B cell (primary cell): ENCODE measurements at regions not wholly inside any gene's neighbourhood (a gene's known extent, or its start where the extent isn't known, plus 50 kb on each side); places are given as distances from the start of the nearest gene placed in this dataset.

Experiments
- ATAC-seq: fragments of 200-7000 bp; cut with Tn5 transposase; one replicate; pipeline ENCODE4 v1.10.0; 2021; ENCODE audit warnings: low read depth, mild to moderate bottlenecking, moderate number of reproducible peaks, moderate library complexity
- CTCF ChIA-PET: fragments of 350-600 bp; sonication (Branson Sonifier 250); formaldehyde crosslinking; loops from one replicate; lab custom pipeline; 2021; ENCODE audit warnings: antibody characterized with exemption, inconsistent platforms; lab: Charles Lee
- POLR2A ChIA-PET: fragments of 350-600 bp; sonication (Branson Sonifier 250); formaldehyde crosslinking; loops from one replicate; lab custom pipeline; 2021; ENCODE audit warnings: antibody characterized with exemption; lab: Charles Lee
- DNase-seq: peaks from one replicate; pipeline ENCODE4 v3.0.0; 2013
- H2AFZ ChIP-seq: 2 replicates; pipeline ENCODE4 v1.6.1; 2012; ENCODE audit warnings: mild to moderate bottlenecking, low read depth, low read length; ENCODE audit not compliant: insufficient read depth, poor library complexity, severe bottlenecking
- H3K27ac ChIP-seq, 2 donors: 1 replicate in 1 of 2; 2 replicates in 1 of 2; pipeline ENCODE4 v1.5.1; 2012 to 2013; ENCODE audit warnings: low read length in 2 of 2, mild to moderate bottlenecking in 2 of 2, moderate library complexity in 1 of 2
- H3K27me3 ChIP-seq, 4 experiments: fragments of 200-600 bp in 1 of 4; sonication (generic) in 1 of 4; replicated peaks in 1 of 4; 1 replicate in 2 of 4; 2 replicates in 2 of 4; pipeline versions ENCODE4 v1.6.1 to v1.7.0; 2013 to 2016; ENCODE audit warnings: low read length in 3 of 4, mild to moderate bottlenecking in 2 of 4, mixed read lengths in 1 of 4, moderate library complexity in 1 of 4; ENCODE audit not compliant: insufficient read depth in 4 of 4, control insufficient read depth in 3 of 4; ENCODE audit errors: control extremely low read depth in 1 of 4
- H3K36me3 ChIP-seq, 2 experiments: replicated peaks in 1 of 2; 1 replicate in 1 of 2; 2 replicates in 1 of 2; pipeline versions ENCODE4 v1.6.1 to v1.7.1; 2013; ENCODE audit warnings: low read length in 1 of 2; ENCODE audit not compliant: insufficient read depth in 2 of 2, control insufficient read depth in 1 of 2; ENCODE audit errors: control extremely low read depth in 1 of 2, extremely low read depth in 1 of 2
- H3K4me1 ChIP-seq, 2 donors: fragments of 200-600 bp in 1 of 2; sonication (generic) in 1 of 2; 1 replicate in 1 of 2; 2 replicates in 1 of 2; pipeline versions ENCODE4 v1.5.1 to v1.6.1; 2013 to 2017; ENCODE audit warnings: low read length in 2 of 2; ENCODE audit not compliant: control insufficient read depth in 2 of 2, insufficient read depth in 2 of 2
- H3K4me2 ChIP-seq: replicated peaks from 2 replicates; pipeline ENCODE3; 2012; ENCODE audit warnings: mild to moderate bottlenecking, low read depth, low read length; ENCODE audit not compliant: poor library complexity, severe bottlenecking
- H3K4me3 ChIP-seq, 5 experiments: fragments of 200-600 bp in 1 of 5; sonication (generic) in 1 of 5; 1 replicate in 3 of 5; 2 replicates in 2 of 5; pipeline versions ENCODE4 v1.5.1 to v1.7.0; 2011 to 2016; ENCODE audit warnings: low read length in 4 of 5, mild to moderate bottlenecking in 4 of 5, low read depth in 2 of 5, control low read depth in 1 of 5, moderate library complexity in 1 of 5; ENCODE audit not compliant: insufficient read depth in 1 of 5; ENCODE audit errors: control extremely low read depth in 1 of 5, extremely low read depth in 1 of 5
- H3K79me2 ChIP-seq: fragments of 200-600 bp; sonication (generic); one replicate; pipeline ENCODE4 v1.6.0; 2016; ENCODE audit warnings: low read length; ENCODE audit not compliant: control insufficient read depth, insufficient read depth
- H3K9ac ChIP-seq: fragments of 200-600 bp; sonication (generic); 2 replicates; pipeline ENCODE4 v1.6.1; 2017; ENCODE audit warnings: mild to moderate bottlenecking, low read length, moderate library complexity
- H3K9me3 ChIP-seq, 3 donors: one replicate each; pipeline versions ENCODE4 v1.6.1 to v1.7.1; 2013; ENCODE audit warnings: low read length in 2 of 3; ENCODE audit not compliant: control insufficient read depth in 2 of 3, insufficient read depth in 1 of 3; ENCODE audit errors: control extremely low read depth in 1 of 3
- H4K20me1 ChIP-seq: 2 replicates; pipeline ENCODE4 v1.6.0; 2012; ENCODE audit warnings: mild to moderate bottlenecking, low read length; ENCODE audit not compliant: insufficient read depth, control insufficient read depth, poor library complexity, severe bottlenecking
- H3K27ac Mint-ChIP-seq: one replicate; pipeline ENCODE4 v1.8.0; 2021; ENCODE audit warnings: mixed read lengths
- H3K27me3 Mint-ChIP-seq: one replicate; pipeline ENCODE4 v1.8.0; 2021; ENCODE audit warnings: mixed read lengths
- H3K4me1 Mint-ChIP-seq: one replicate; pipeline ENCODE4 v1.8.0; 2021; ENCODE audit warnings: mixed read lengths
- H3K4me3 Mint-ChIP-seq: one replicate; pipeline ENCODE4 v1.8.0; 2021; ENCODE audit warnings: mixed read lengths
- H3K9me3 Mint-ChIP-seq: one replicate; pipeline ENCODE4 v1.8.0; 2022; ENCODE audit warnings: mixed read lengths; ENCODE audit not compliant: insufficient read depth
- CTCF ChIP-seq: fragments of 200-600 bp; IDR thresholded peaks from one replicate; pipeline ENCODE4 v1.8.0; 2022; ENCODE audit warnings: antibody characterized with exemption, mild to moderate bottlenecking
- EZH2 ChIP-seq: IDR thresholded peaks from 2 replicates; pipeline ENCODE4 v1.6.1; 2012; ENCODE audit warnings: borderline replicate concordance, low read depth, mild to moderate bottlenecking, moderate library complexity, low read length; ENCODE audit not compliant: insufficient read depth, poor library complexity, severe bottlenecking
- WGBS: methylation state at CpG from one replicate; pipeline ENCODE4 v1.1.5; 2013; ENCODE audit warnings: missing lambda C conversion rate; ENCODE audit not compliant: insufficient coverage; 5-methylcytosine and 5-hydroxymethylcytosine counted together
- intact Hi-C: fragments of 100-400 bp; cut with micrococcal nuclease; formaldehyde crosslinking; loops from one replicate; pipeline ENCODE4 v1.10.0; 2022

- no CpG with 5 or more reads among the region's 7 CpGs for WGBS
- H3K4me3 Mint-ChIP-seq = no peak overlapping the region
- H3K9me3 Mint-ChIP-seq = peaks cover 4% of the 10 kb centered on the region
These were observed 215.3 kb upstream of the RARB start for GRCh38 chr3:25212736-25213135.

GRCh38 chr3:25214034-25214433 is 214.0 kb upstream of the RARB start:
- intact Hi-C loops = no loop called here
- H3K27ac Mint-ChIP-seq = no peak overlapping the region
- H3K79me2 ChIP-seq = no peaks in the 10 kb centered on the region
- H3K4me3 Mint-ChIP-seq = no peak overlapping the region
- peaks cover 4% of the 10 kb centered on the region for H3K9me3 Mint-ChIP-seq
- no peaks in the 10 kb centered on the region for H3K36me3 ChIP-seq
- WGBS = no CpG with 5 or more reads among the region's 2 CpGs
- no peaks in the 10 kb centered on the region for H3K27me3 ChIP-seq
- ATAC-seq (no peak), DNase-seq (no peak)
- H3K4me1 ChIP-seq = no peaks in the 10 kb centered on the region
- CTCF ChIA-PET = interaction anchor here (0.6 kb wide), 1 partner anchor 80 kb away, joined by 3 read pairs; no protein-coding TSS in a partner anchor
- no peaks in the 10 kb centered on the region for H3K27me3 Mint-ChIP-seq
- H3K4me2 ChIP-seq = no peak overlapping the region
- H3K4me1 Mint-ChIP-seq = no peaks in the 10 kb centered on the region
- no peak overlapping the region for H3K9ac ChIP-seq
- POLR2A ChIA-PET = no interaction called here
- no peaks in the 10 kb centered on the region for H3K9me3 ChIP-seq
- no peak overlapping the region for H2AFZ ChIP-seq
- no peak for TF ChIP-seq EZH2
- TF ChIP-seq CTCF = no peak
- H3K4me3 ChIP-seq = no peak overlapping the region
- H4K20me1 ChIP-seq = no peaks in the 10 kb centered on the region
- no peak overlapping the region for H3K27ac ChIP-seq

More at GRCh38 chr3:25212736-25213135, 215.3 kb upstream of the RARB start:
- Histone ChIP-seq H3K4me2 (no peak overlapping the region), H3K4me3 (no peak overlapping the region), H3K27me3 (no peaks in the 10 kb centered on the region), H3K4me1 (no peaks in the 10 kb centered on the region), H3K9ac (no peak overlapping the region), H3K9me3 (no peaks in the 10 kb centered on the region), H3K27ac (no peak overlapping the region), H2AFZ (no peak overlapping the region), H3K79me2 (no peaks in the 10 kb centered on the region), H4K20me1 (no peaks in the 10 kb centered on the region), H3K36me3 (no peaks in the 10 kb centered on the region)
- DNase-seq (no peak), ATAC-seq (no peak)
- H3K27me3 Mint-ChIP-seq = no peaks in the 10 kb centered on the region
- no peak for TF ChIP-seq CTCF
- TF ChIP-seq EZH2 = no peak
- intact Hi-C loops = no loop called here
- H3K27ac Mint-ChIP-seq = no peak overlapping the region
- ChIA-PET POLR2A (no interaction called here), CTCF (no interaction called here)
- H3K4me1 Mint-ChIP-seq = no peaks in the 10 kb centered on the region
